ENCODE measurements at regions not wholly inside any gene's neighbourhood (a gene's known extent, or its start where the extent isn't known, plus 50 kb on each side); places are given as distances from the start of the nearest gene placed in this dataset.

- no peaks in the 10 kb centered on the region for H3K36me3 Mint-ChIP-seq (ENCODE audit: insufficient read depth in 1 of 3, low read depth in 3 of 3)
- Histone ChIP-seq H3K14ac (ENCODE audit: insufficient read depth, low read length) (no peak overlapping the region), H3K27me3 (ENCODE audit: insufficient read depth, low read length) (no peaks in the 10 kb centered on the region), H4K8ac (replicated peaks; ENCODE audit: insufficient read length, low read depth, low read length) (no peak overlapping the region), H3K23ac (ENCODE audit: insufficient read length, low read depth, low read length) (no peak overlapping the region), H3K18ac (ENCODE audit: insufficient read length, low read depth, low read length) (no peak overlapping the region), H4K91ac (ENCODE audit: insufficient read length, low read depth, low read length) (no peak overlapping the region), H3K9me3 (ENCODE audit: control insufficient read depth, low read depth, low read length) (no peaks in the 10 kb centered on the region), H3K79me2 (ENCODE audit: insufficient read depth, low read length) (no peaks in the 10 kb centered on the region), H2BK120ac (ENCODE audit: low read depth, low read length, poor library complexity, severe bottlenecking) (no peak overlapping the region), H3K56ac (ENCODE audit: insufficient read length, low read depth, low read length) (no peak overlapping the region), H3K4me2 (ENCODE audit: insufficient read depth, insufficient read length, low read length) (no peak overlapping the region), H4K5ac (ENCODE audit: insufficient read length, low read depth, low read length) (no peak overlapping the region), H3T11ph (ENCODE audit: low read length) (no peak overlapping the region), H3K27ac (ENCODE audit: insufficient read length, low read depth, low read length) (no peak overlapping the region), H3K9ac (ENCODE audit: extremely low read depth, insufficient read length, low read length) (no peak overlapping the region), H2BK20ac (ENCODE audit: low read depth, low read length, poor library complexity, severe bottlenecking) (no peak overlapping the region), H3K4me1 (ENCODE audit: insufficient read depth, low read length) (no peaks in the 10 kb centered on the region), H3K79me1 (ENCODE audit: insufficient read depth, low read depth, low read length, poor library complexity, severe bottlenecking) (no peaks in the 10 kb centered on the region), H2AFZ (ENCODE audit: low read length) (no peak overlapping the region), H2BK12ac (ENCODE audit: insufficient read length, low read depth, low read length) (no peak overlapping the region), H3K23me2 (ENCODE audit: insufficient read length, low read depth, low read length, poor library complexity, severe bottlenecking) (no peaks in the 10 kb centered on the region), H2BK5ac (ENCODE audit: insufficient read length, low read length) (no peak overlapping the region), H3K4ac (ENCODE audit: low read depth, low read length) (no peak overlapping the region), H2BK15ac (ENCODE audit: low read depth, low read length) (no peak overlapping the region), H4K20me1 (ENCODE audit: control insufficient read depth, insufficient read depth, insufficient read length) (no peaks in the 10 kb centered on the region), H2AK5ac (ENCODE audit: insufficient read length, low read length) (no peak overlapping the region)
- H3K4me3 Mint-ChIP-seq, result no peak overlapping the region
- WGBS (ENCODE audit: extremely low coverage, insufficient read length, low lambda C conversion rate), result no CpG with 5 or more reads among the region's 1 CpG
- no peak overlapping the region for H3K27ac Mint-ChIP-seq
- H3K9me3 Mint-ChIP-seq, result no peaks in the 10 kb centered on the region
- DNase-seq, result no peak
- H3K4me1 Mint-ChIP-seq, result no peaks in the 10 kb centered on the region
- no peak for TF ChIP-seq CTCF (conservative IDR thresholded peaks at IDR 0.05)
- H3K27me3 Mint-ChIP-seq (ENCODE audit: low read depth), result no peaks in the 10 kb centered on the region
These were observed 291.0 kb upstream of the CNTN3 start for GRCh38 chr3:74905478-74905877.

Measured in H9 (cell line).